GM21360 (cell line): ENCODE measurements at regions not wholly inside any gene's neighbourhood (a gene's known extent, or its start where the extent isn't known, plus 50 kb on each side); places are given as distances from the start of the nearest gene placed in this dataset.
"Not testable (repeated sequence)": the region's sequence is repeated elsewhere in the genome, so short reads cannot be mapped to it uniquely, and the experiment has no call there.

Experiments used
- ATAC-seq: cut with Tn5 transposase; IDR thresholded peaks from one replicate; pipeline ENCODE4 v1.9.1; 2021; ENCODE audit warnings: mild to moderate bottlenecking, moderate library complexity; ENCODE audit not compliant: unreplicated experiment

GRCh38 chr7:113402482-113402881, 284.1 kb upstream of the SMIM30 start:
- ATAC-seq = no peak

- no peak for ATAC-seq
Observed at GRCh38 chr7:113402005-113402404, 283.7 kb upstream of the SMIM30 start.

- no peak for ATAC-seq
Observed at GRCh38 chr7:113394856-113395255, 276.5 kb upstream of the SMIM30 start.

GRCh38 chr7:113392841-113393540, 274.6 kb upstream of the SMIM30 start:
- ATAC-seq = no peak

GRCh38 chr7:113392421-113392820, 274.1 kb upstream of the SMIM30 start:
- no peak for ATAC-seq

GRCh38 chr7:113389112-113389646, 270.8 kb upstream of the SMIM30 start:
- ATAC-seq = no peak

- no peak for ATAC-seq
Observed at GRCh38 chr7:113383638-113384037, 265.3 kb upstream of the SMIM30 start.

GRCh38 chr7:113379746-113380145, 261.4 kb upstream of the SMIM30 start:
- no peak for ATAC-seq

GRCh38 chr7:113374955-113375354, 256.6 kb upstream of the SMIM30 start:
- no peak for ATAC-seq

GRCh38 chr7:113373863-113374262, 255.5 kb upstream of the SMIM30 start:
- ATAC-seq = no peak

GRCh38 chr7:113371416-113372043, 253.2 kb upstream of the SMIM30 start:
- ATAC-seq = no peak

- ATAC-seq = no peak
Observed at GRCh38 chr7:113370910-113371309, 252.6 kb upstream of the SMIM30 start.

GRCh38 chr7:113368256-113368655, 249.9 kb upstream of the SMIM30 start:
- no peak for ATAC-seq

- no peak for ATAC-seq
Observed at GRCh38 chr7:113367041-113367586, 248.8 kb upstream of the SMIM30 start.

GRCh38 chr7:113366122-113366521, 247.8 kb upstream of the SMIM30 start:
- no peak for ATAC-seq

GRCh38 chr7:113349339-113349738, 231.0 kb upstream of the SMIM30 start:
- no peak for ATAC-seq

GRCh38 chr7:113339661-113340060, 221.3 kb upstream of the SMIM30 start:
- no peak for ATAC-seq

- peak; percentile 49 for ATAC-seq
Observed at GRCh38 chr7:113338071-113338696, 219.8 kb upstream of the SMIM30 start.

GRCh38 chr7:113336838-113337237, 218.5 kb upstream of the SMIM30 start:
- ATAC-seq = not testable (repeated sequence)

GRCh38 chr7:113331155-113331898, 213.0 kb upstream of the SMIM30 start:
- ATAC-seq = no peak

GRCh38 chr7:113321201-113321600, 202.8 kb upstream of the SMIM30 start:
- ATAC-seq = no peak
